Vagina (tissue), 2 donors: ENCODE measurements at regions not wholly inside any gene's neighbourhood (a gene's known extent, or its start where the extent isn't known, plus 50 kb on each side); places are given as distances from the start of the nearest gene placed in this dataset.
"Not testable (repeated sequence)": the region's sequence is repeated elsewhere in the genome, so short reads cannot be mapped to it uniquely, and the experiment has no call there.

ENCODE experiments used
- DNase-seq, 2 donors: peaks; one replicate each; pipeline ENCODE4 v3.0.0-alpha.2; 2017; ENCODE audit errors: extremely low spot score in 2 of 2
- H3K27ac ChIP-seq: fragments of 200-600 bp; sonication (generic); one replicate; pipeline ENCODE4 v1.5.1; 2019
- H3K27me3 ChIP-seq: fragments of 200-600 bp; sonication (generic); one replicate; pipeline ENCODE4 v1.5.1; 2019
- H3K36me3 ChIP-seq, 2 donors: fragments of 200-600 bp; sonication (generic); one replicate each; pipeline ENCODE4 v1.5.1; 2017 to 2019
- H3K4me1 ChIP-seq: fragments of 200-600 bp; sonication (generic); one replicate; pipeline ENCODE4 v1.5.1; 2019
- H3K4me3 ChIP-seq, 2 donors: fragments of 200-600 bp; sonication (generic); 1 replicate in 1 of 2; 2 replicates in 1 of 2; pipeline ENCODE4 v1.5.1; 2016 to 2019
- H3K9me3 ChIP-seq: fragments of 200-600 bp; sonication (generic); one replicate; pipeline ENCODE4 v1.5.1; 2019
- POLR2A ChIP-seq, 2 donors: fragments of 450-650 bp; IDR thresholded peaks; one replicate each; pipeline ENCODE4 v1.6.1; 2017; ENCODE audit warnings: antibody characterized with exemption in 2 of 2, mild to moderate bottlenecking in 2 of 2, moderate library complexity in 2 of 2
- POLR2AphosphoS5 ChIP-seq, 2 donors: sonication (generic); formaldehyde crosslinking; IDR thresholded peaks; one replicate each; pipeline ENCODE4 v1.9.0; 2017; ENCODE audit warnings: antibody characterized with exemption in 2 of 2, mild to moderate bottlenecking in 2 of 2, low read depth in 1 of 2; ENCODE audit not compliant: insufficient read depth in 1 of 2
- intact Hi-C: fragments of 100-400 bp; cut with DNase I; formaldehyde crosslinking; loops from one replicate; pipeline ENCODE4 v1.15.1; 2023
- TF ChIP-seq, protein P1 (sequence below), 3 experiments: fragments of 450-650 bp in 2 of 3; fragments of 200-600 bp in 1 of 3; sonication (generic) in 1 of 3; IDR thresholded peaks; one replicate each; pipeline ENCODE4 v1.5.1; 2017 to 2019; ENCODE audit warnings: antibody characterized with exemption in 3 of 3, mild to moderate bottlenecking in 2 of 3, moderate library complexity in 2 of 3

DNA sequence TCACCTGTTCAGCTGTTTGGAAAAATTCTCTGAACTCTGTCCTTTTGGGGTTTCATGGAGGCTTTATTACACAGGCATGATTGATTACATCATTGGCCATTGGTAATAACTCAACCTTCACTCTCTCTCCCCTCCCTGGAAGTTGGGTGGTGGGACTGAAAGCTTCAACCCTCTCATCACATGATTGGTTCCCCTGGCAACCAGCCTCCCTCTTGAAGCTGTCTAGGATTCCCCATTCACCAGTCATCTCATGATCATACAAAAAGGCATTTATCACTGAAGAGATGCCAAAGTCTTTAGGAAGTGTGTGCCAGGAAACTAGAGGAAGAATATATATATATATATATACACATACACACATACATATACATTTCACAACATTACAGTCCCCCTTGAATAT is 228.5 kb downstream of the ZNF326 start:
- Histone ChIP-seq H3K9me3 (no peaks in the 10 kb centered on the region), H3K27me3 (no peaks in the 10 kb centered on the region), H3K27ac (no peak overlapping the region), H3K4me3 (no peak overlapping the region), H3K36me3 (no peaks in the 10 kb centered on the region), H3K4me1 (no peaks in the 10 kb centered on the region)
- TF ChIP-seq, protein P1, sequence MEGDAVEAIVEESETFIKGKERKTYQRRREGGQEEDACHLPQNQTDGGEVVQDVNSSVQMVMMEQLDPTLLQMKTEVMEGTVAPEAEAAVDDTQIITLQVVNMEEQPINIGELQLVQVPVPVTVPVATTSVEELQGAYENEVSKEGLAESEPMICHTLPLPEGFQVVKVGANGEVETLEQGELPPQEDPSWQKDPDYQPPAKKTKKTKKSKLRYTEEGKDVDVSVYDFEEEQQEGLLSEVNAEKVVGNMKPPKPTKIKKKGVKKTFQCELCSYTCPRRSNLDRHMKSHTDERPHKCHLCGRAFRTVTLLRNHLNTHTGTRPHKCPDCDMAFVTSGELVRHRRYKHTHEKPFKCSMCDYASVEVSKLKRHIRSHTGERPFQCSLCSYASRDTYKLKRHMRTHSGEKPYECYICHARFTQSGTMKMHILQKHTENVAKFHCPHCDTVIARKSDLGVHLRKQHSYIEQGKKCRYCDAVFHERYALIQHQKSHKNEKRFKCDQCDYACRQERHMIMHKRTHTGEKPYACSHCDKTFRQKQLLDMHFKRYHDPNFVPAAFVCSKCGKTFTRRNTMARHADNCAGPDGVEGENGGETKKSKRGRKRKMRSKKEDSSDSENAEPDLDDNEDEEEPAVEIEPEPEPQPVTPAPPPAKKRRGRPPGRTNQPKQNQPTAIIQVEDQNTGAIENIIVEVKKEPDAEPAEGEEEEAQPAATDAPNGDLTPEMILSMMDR (IDR thresholded peaks at IDR 0.05): no peak
- TF ChIP-seq POLR2A (IDR thresholded peaks at IDR 0.05): no peak
- TF ChIP-seq POLR2AphosphoS5 (IDR thresholded peaks at IDR 0.05; ENCODE audit: insufficient read depth in 1 of 2, low read depth in 1 of 2): no peak
- no peak for DNase-seq
- intact Hi-C loops: no loop called here

DNA sequence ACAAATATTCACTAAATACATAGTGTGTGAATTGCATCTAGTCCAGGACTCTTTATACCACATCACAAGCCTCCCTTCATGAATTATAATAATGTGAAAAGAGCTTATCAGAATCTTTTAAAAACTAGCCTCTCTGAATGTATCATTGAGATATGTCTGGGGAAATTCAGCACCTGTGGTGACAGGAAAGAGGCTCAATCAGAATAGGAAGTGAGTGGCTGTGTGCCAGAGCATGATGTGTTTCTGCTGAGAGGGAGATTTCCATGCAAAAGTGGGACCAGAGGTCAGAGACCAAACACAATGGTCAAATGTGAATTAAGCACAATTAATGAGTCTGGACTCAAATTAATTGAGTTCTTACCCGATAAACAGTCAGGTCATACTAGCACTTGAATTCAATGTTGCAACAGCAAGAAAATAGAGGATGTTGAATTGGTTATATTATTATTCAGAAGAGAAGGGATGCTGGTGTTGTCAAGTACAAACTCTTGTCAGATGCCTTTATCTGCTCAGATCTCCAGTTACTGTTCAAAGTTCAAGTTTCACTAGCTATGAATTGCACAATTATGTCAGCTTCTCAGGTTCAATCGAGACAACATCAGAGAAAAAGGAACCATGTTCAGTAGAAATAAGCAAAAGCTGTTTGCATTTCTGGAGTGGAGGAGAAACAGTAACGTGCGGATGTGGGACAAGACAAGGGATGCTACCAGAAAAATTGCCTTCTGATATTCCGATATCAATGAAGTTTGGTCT is 226.2 kb downstream of the ZNF326 start:
- H3K27ac ChIP-seq: no peak overlapping the region
- no peaks in the 10 kb centered on the region for H3K27me3 ChIP-seq
- TF ChIP-seq, protein P1 (IDR thresholded peaks at IDR 0.05): no peak
- TF ChIP-seq POLR2A (IDR thresholded peaks at IDR 0.05) (no peak), POLR2AphosphoS5 (IDR thresholded peaks at IDR 0.05; ENCODE audit: insufficient read depth in 1 of 2, low read depth in 1 of 2) (no peak)
- no peaks in the 10 kb centered on the region for H3K4me1 ChIP-seq
- H3K36me3 ChIP-seq: no peaks in the 10 kb centered on the region
- H3K9me3 ChIP-seq: no peaks in the 10 kb centered on the region
- DNase-seq: no peak
- intact Hi-C loops: no loop called here
- H3K4me3 ChIP-seq: no peak overlapping the region

DNA sequence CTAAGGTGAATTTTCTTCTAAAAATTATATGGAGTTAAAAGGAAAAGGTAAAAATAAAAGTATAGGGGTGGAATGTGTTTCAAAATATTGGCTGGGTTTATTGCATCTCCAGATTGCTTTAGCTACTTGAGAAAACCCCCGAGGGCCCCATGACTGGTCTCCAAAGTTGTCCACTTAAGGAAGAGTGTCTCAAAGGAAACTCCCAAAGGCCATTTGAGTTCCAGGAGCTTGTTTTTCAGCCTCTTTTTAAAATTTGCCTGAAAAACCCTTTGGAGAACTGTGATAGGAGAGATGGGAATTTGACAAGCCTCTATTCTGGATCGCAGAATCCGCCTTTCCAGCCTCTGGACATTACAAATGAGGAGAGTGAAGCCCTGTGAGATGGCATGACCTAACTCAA is 225.6 kb downstream of the ZNF326 start:
- no peaks in the 10 kb centered on the region for H3K36me3 ChIP-seq
- H3K27ac ChIP-seq: no peak overlapping the region
- no peak overlapping the region for H3K4me3 ChIP-seq
- intact Hi-C loops: no loop called here
- H3K9me3 ChIP-seq: no peaks in the 10 kb centered on the region
- no peaks in the 10 kb centered on the region for H3K27me3 ChIP-seq
- no peak for TF ChIP-seq POLR2AphosphoS5 (IDR thresholded peaks at IDR 0.05; ENCODE audit: insufficient read depth in 1 of 2, low read depth in 1 of 2)
- TF ChIP-seq, protein P1 (IDR thresholded peaks at IDR 0.05): no peak
- no peak for TF ChIP-seq POLR2A (IDR thresholded peaks at IDR 0.05)
- no peaks in the 10 kb centered on the region for H3K4me1 ChIP-seq
- no peak for DNase-seq

DNA sequence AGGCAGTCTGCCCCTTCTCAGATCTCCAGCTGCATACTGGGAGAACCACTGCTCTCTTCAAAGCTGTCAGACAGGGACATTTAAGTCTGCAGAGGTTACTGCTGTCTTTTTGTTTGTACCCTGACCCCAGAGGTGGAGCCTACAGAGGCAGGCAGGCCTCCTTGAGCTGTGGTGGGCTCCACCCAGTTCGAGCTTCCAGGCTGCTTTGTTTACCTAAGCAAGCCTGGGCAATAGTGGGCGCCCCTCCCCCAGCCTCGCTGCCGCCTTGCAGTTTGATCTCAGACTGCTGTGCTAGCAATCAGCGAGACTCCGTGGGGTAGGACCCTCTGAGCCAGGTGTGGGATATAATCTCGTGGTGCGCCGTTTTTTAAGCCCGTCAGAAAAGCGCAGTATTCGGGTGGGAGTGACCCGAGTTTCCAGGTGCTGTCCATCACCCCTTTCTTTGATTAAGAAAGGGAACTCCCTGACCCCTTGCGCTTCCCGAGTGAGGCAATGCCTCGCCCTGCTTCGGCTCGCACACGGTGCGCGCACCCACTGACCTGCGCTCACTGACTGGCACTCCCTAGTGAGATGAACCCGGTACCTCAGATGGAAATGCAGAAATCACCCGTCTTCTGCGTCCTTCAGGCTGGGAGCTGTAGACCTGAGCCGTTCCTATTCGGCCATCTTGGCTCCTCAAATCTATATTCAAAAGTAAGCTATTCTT is 224.4 kb downstream of the ZNF326 start:
- H3K36me3 ChIP-seq, H3K4me3 ChIP-seq, intact Hi-C loops, H3K27me3 ChIP-seq, H3K27ac ChIP-seq, DNase-seq, H3K4me1 ChIP-seq, H3K9me3 ChIP-seq: not testable (repeated sequence)

DNA sequence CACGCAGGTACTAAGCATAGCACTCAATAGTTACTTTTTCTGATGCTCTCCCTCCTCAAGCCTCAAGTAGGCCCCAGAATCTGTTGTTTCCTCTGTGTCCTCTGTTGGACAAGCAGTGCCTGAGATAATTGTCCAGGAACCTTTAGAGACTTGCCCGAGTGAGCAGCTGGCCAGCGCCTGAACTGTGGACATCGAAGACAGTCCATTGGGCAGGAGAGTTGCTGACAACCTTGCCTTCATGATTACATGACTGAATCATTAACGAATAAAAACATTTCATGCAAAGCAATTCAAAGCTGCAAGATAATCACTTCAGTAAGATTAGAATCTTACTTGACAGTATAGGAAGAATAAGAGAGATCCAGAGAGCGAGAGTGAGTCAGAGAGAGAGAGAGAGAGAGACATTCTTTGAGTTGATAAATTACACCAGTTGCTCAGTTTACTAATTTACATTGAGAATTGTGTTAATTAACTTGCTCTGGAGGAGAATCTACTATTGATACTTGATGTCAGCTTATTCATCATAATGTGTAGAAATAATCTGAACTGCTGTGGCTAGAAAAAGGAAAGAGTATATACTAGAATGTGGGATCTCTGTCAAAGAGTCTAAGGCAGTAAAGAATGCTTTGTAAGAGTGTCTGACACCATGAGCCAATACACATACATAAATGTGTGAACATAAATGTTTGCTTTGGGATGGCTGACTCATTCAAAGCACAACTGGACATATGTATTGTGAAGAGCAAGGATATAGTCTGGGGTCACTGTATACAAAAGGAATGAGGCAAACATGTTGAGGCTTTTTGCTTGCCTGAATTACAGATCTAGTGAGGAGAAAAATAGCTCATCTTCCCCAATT is 216.0 kb downstream of the ZNF326 start:
- H3K27ac ChIP-seq: no peak overlapping the region
- intact Hi-C loops: no loop called here
- TF ChIP-seq, protein P1 (IDR thresholded peaks at IDR 0.05): no peak
- TF ChIP-seq POLR2AphosphoS5 (IDR thresholded peaks at IDR 0.05; ENCODE audit: insufficient read depth in 1 of 2, low read depth in 1 of 2) (no peak), POLR2A (IDR thresholded peaks at IDR 0.05) (no peak)

More for the DNA sequence above, 216.0 kb downstream of the ZNF326 start:
- no peak for DNase-seq
- Histone ChIP-seq H3K4me3 (no peak overlapping the region), H3K9me3 (no peaks in the 10 kb centered on the region), H3K4me1 (no peaks in the 10 kb centered on the region), H3K27me3 (no peaks in the 10 kb centered on the region), H3K36me3 (no peaks in the 10 kb centered on the region)
